GM18870 (cell line): ENCODE measurements at regions not wholly inside any gene's neighbourhood (a gene's known extent, or its start where the extent isn't known, plus 50 kb on each side); places are given as distances from the start of the nearest gene placed in this dataset.
"Not testable (repeated sequence)": the region's sequence is repeated elsewhere in the genome, so short reads cannot be mapped to it uniquely, and the experiment has no call there.

Experiments
- ATAC-seq: cut with Tn5 transposase; IDR thresholded peaks from one replicate; pipeline ENCODE4 v1.9.1; 2021; ENCODE audit warnings: moderate library complexity; ENCODE audit not compliant: unreplicated experiment

GRCh38 chr3:109784852-109785631 lies 447.7 kb upstream of the DPPA4 start:
- no peak for ATAC-seq

- ATAC-seq = no peak
These were observed 465.9 kb upstream of the DPPA4 start for GRCh38 chr3:109803274-109803673.

- peak; percentile 66 for ATAC-seq
These were observed 467.4 kb upstream of the DPPA4 start for GRCh38 chr3:109804697-109805096.

GRCh38 chr3:109806929-109807328 lies 469.6 kb upstream of the DPPA4 start:
- peak; percentile 97 for ATAC-seq

- no peak for ATAC-seq
These were observed 472.2 kb upstream of the DPPA4 start for GRCh38 chr3:109809513-109809912.

- ATAC-seq = no peak
These were observed 480.7 kb upstream of the DPPA4 start for GRCh38 chr3:109818081-109818480.

- no peak for ATAC-seq
These were observed 482.4 kb upstream of the DPPA4 start for GRCh38 chr3:109819734-109820133.

- peak; percentile 53 for ATAC-seq
These were observed 488.8 kb upstream of the DPPA4 start for GRCh38 chr3:109825971-109826810.

GRCh38 chr3:109831403-109831802 lies 494.1 kb upstream of the DPPA4 start:
- no peak for ATAC-seq

GRCh38 chr3:109835958-109836357 lies 498.6 kb upstream of the DPPA4 start:
- ATAC-seq = no peak

GRCh38 chr3:109851854-109852253 lies 514.5 kb upstream of the DPPA4 start:
- ATAC-seq = no peak

GRCh38 chr3:109852283-109852682 lies 514.9 kb upstream of the DPPA4 start:
- no peak for ATAC-seq

GRCh38 chr3:109853077-109853731 lies 515.9 kb upstream of the DPPA4 start:
- ATAC-seq = no peak

- no peak for ATAC-seq
These were observed 526.4 kb upstream of the DPPA4 start for GRCh38 chr3:109863701-109864100.

- ATAC-seq = no peak
These were observed 527.1 kb upstream of the DPPA4 start for GRCh38 chr3:109864452-109864851.

- ATAC-seq = no peak
These were observed 532.2 kb upstream of the DPPA4 start for GRCh38 chr3:109869586-109869985.

GRCh38 chr3:109874896-109875708 lies 537.8 kb upstream of the DPPA4 start:
- ATAC-seq = no peak

- ATAC-seq = not testable (repeated sequence)
These were observed 540.3 kb upstream of the DPPA4 start for GRCh38 chr3:109877616-109878015.

GRCh38 chr3:109882144-109882543 lies 544.8 kb upstream of the DPPA4 start:
- ATAC-seq = no peak

GRCh38 chr3:109887293-109887692 lies 549.9 kb upstream of the DPPA4 start:
- ATAC-seq = no peak

GRCh38 chr3:109888026-109888425 lies 550.7 kb upstream of the DPPA4 start:
- ATAC-seq = peak; percentile 53
